ENCODE measurements at regions not wholly inside any gene's neighbourhood (a gene's known extent, or its start where the extent isn't known, plus 50 kb on each side); places are given as distances from the start of the nearest gene placed in this dataset.

DNA sequence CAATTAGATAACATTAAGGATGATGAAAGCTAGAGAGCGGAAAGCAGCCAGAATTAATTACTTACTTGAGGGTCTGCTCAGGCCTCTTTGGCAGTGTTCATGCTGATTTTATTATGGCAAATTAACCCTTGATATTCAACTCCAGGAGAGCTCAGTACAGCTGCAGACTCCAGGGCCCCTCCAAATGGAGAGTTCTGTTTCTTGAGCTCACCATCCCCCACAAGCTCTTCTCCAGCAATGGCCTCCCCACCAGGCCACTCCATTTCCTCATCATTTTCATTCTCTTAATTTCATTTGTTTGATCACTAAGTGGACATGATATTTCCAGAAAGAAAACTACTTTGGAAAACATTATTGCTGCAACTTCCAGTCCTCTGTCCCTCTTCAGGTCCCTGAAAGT is 513.3 kb upstream of the NOX3 start:
- WGBS, 2 donors, result 94 to 95% methylated on average over 1 of the region's 1 CpG
- Histone ChIP-seq H3K36me3 (ENCODE audit: control insufficient read depth in 2 of 2, insufficient read depth in 2 of 2, low read length in 1 of 2) (no peaks in the 10 kb centered on the region), H3K27ac (ENCODE audit: low read depth in 2 of 2, low read length in 1 of 2) (no peak overlapping the region), H3K4me1 (ENCODE audit: control insufficient read depth in 2 of 2, insufficient read depth in 2 of 2, low read length in 1 of 2) (no peaks in the 10 kb centered on the region), H3K9me3 (ENCODE audit: control insufficient read depth in 2 of 2, insufficient read depth in 1 of 2, low read depth in 1 of 2, low read length in 1 of 2) (no peaks in the 10 kb centered on the region), H3K4me3 (ENCODE audit: low read depth in 1 of 2, low read length in 2 of 2) (no peak overlapping the region), H3K27me3 (ENCODE audit: control insufficient read depth in 1 of 2, insufficient read depth in 2 of 2, low read length in 2 of 2) (no peaks in the 10 kb centered on the region)

DNA sequence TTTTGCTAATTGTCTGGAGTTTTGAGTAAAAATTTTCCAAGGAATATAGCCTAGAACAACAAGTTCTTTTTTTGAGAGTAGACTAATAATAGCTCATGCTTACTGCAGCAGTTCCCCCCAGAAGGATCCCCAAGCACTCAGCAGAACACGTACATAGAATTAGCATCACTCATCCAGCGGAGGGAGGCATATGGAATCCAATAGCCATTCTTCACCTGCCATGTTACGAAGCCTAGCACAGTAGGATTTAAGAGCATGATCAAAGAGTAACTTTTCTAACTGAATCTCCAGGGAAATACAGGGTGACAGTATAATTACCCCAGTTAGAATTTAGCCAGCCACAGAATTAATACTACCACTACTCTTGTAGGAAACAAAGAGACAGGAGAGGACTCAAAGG is 511.7 kb upstream of the NOX3 start:
- Histone ChIP-seq H3K4me3 (ENCODE audit: low read depth in 1 of 2, low read length in 2 of 2) (no peak overlapping the region), H3K9me3 (ENCODE audit: control insufficient read depth in 2 of 2, insufficient read depth in 1 of 2, low read depth in 1 of 2, low read length in 1 of 2) (no peaks in the 10 kb centered on the region), H3K4me1 (ENCODE audit: control insufficient read depth in 2 of 2, insufficient read depth in 2 of 2, low read length in 1 of 2) (no peaks in the 10 kb centered on the region), H3K27me3 (ENCODE audit: control insufficient read depth in 1 of 2, insufficient read depth in 2 of 2, low read length in 2 of 2) (no peaks in the 10 kb centered on the region), H3K36me3 (ENCODE audit: control insufficient read depth in 2 of 2, insufficient read depth in 2 of 2, low read length in 1 of 2) (no peaks in the 10 kb centered on the region), H3K27ac (ENCODE audit: low read depth in 2 of 2, low read length in 1 of 2) (no peak overlapping the region)
- WGBS, 2 donors, result 87% methylated on average over 3 of the region's 3 CpGs

DNA sequence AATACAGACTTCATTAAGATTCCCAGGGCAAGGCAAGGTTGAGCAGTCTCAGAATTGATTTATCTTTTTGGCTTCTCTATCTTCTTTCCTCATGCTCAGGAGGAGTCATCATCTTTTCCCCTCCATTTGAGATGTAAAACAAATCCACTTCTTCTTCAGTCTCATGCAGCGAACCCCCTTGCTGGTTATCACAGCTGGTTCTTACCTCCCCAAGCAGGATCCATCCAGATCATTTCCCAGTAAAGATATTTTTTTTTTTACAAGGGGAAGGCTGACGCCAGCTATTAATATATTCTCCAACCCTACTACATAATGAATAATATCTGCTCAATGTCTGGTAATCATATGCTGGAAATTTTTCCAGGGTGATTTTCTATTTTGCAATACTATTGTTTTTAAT is 508.9 kb upstream of the NOX3 start:
- H3K27me3 ChIP-seq (ENCODE audit: control insufficient read depth in 1 of 2, insufficient read depth in 2 of 2, low read length in 2 of 2), result no peaks in the 10 kb centered on the region
- no peak overlapping the region for H3K4me3 ChIP-seq (ENCODE audit: low read depth in 1 of 2, low read length in 2 of 2)
- H3K9me3 ChIP-seq (ENCODE audit: control insufficient read depth in 2 of 2, insufficient read depth in 1 of 2, low read depth in 1 of 2, low read length in 1 of 2), result no peaks in the 10 kb centered on the region
- no peaks in the 10 kb centered on the region for H3K4me1 ChIP-seq (ENCODE audit: control insufficient read depth in 2 of 2, insufficient read depth in 2 of 2, low read length in 1 of 2)
- H3K27ac ChIP-seq (ENCODE audit: low read depth in 2 of 2, low read length in 1 of 2), result no peak overlapping the region
- 86 to 92% methylated on average over 2 of the region's 2 CpGs for WGBS, 2 donors
- H3K36me3 ChIP-seq (ENCODE audit: control insufficient read depth in 2 of 2, insufficient read depth in 2 of 2, low read length in 1 of 2), result no peaks in the 10 kb centered on the region

DNA sequence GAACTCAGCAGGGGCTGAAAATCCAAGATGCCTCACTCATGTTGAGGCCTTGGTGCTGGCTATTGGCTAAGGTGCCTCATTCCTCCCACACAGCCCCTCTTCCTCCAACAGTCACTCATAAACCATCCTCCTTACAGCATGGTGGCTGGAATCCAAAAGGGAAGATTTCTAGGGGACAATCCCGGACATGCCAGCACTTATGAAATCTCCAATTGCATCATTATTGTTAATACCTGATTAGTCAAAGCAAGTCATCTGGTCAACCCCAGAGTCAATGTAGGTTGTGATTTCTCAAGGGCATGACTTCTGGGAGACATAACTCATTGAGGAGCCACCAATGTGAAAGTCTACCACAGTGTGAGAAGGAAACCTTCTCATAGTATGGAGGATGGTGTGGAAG is 506.6 kb upstream of the NOX3 start:
- no peaks in the 10 kb centered on the region for H3K9me3 ChIP-seq (ENCODE audit: control insufficient read depth in 2 of 2, insufficient read depth in 1 of 2, low read depth in 1 of 2, low read length in 1 of 2)
- H3K27me3 ChIP-seq (ENCODE audit: control insufficient read depth in 1 of 2, insufficient read depth in 2 of 2, low read length in 2 of 2), result no peaks in the 10 kb centered on the region
- WGBS, 2 donors, result 66 to 68% methylated on average over 1 of the region's 1 CpG
- H3K4me3 ChIP-seq (ENCODE audit: low read depth in 1 of 2, low read length in 2 of 2), result no peak overlapping the region
- no peak overlapping the region for H3K27ac ChIP-seq (ENCODE audit: low read depth in 2 of 2, low read length in 1 of 2)
- H3K36me3 ChIP-seq (ENCODE audit: control insufficient read depth in 2 of 2, insufficient read depth in 2 of 2, low read length in 1 of 2), result no peaks in the 10 kb centered on the region
- no peaks in the 10 kb centered on the region for H3K4me1 ChIP-seq (ENCODE audit: control insufficient read depth in 2 of 2, insufficient read depth in 2 of 2, low read length in 1 of 2)

DNA sequence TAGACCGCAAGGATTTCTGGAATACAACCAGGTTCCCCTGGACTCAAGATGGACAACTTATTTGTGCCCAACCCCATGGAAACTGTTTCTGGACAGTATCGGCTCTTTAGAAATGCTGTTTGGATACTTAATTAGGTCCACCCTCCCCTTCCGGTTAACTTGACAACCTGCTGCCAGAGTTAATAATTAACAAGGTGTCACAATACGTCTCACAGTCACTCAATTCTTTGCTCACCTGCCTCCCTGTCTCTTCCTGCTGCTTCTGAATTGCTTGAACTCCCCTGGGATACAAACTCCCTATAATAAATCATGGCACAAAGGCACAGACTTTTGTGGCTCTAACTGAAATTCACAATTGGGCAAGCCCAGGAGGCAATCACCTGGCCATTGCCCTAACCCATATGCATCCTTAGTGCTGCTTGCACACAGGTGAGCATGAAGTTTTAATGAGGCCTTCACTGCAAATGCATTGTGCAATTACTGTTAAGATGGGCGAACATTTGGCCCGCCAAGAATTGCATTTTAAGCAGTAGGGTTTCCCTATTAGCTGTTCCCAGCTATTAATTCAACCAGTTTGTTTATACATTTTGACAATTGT is 504.4 kb upstream of the NOX3 start:
- 82 to 92% methylated on average over 6 of the region's 6 CpGs for WGBS, 2 donors
- H3K4me3 ChIP-seq (ENCODE audit: low read depth in 1 of 2, low read length in 2 of 2), result no peak overlapping the region
- no peaks in the 10 kb centered on the region for H3K4me1 ChIP-seq (ENCODE audit: control insufficient read depth in 2 of 2, insufficient read depth in 2 of 2, low read length in 1 of 2)
- H3K27ac ChIP-seq (ENCODE audit: low read depth in 2 of 2, low read length in 1 of 2), result no peak overlapping the region
- no peaks in the 10 kb centered on the region for H3K9me3 ChIP-seq (ENCODE audit: control insufficient read depth in 2 of 2, insufficient read depth in 1 of 2, low read depth in 1 of 2, low read length in 1 of 2)
- H3K36me3 ChIP-seq (ENCODE audit: control insufficient read depth in 2 of 2, insufficient read depth in 2 of 2, low read length in 1 of 2), result no peaks in the 10 kb centered on the region
- no peaks in the 10 kb centered on the region for H3K27me3 ChIP-seq (ENCODE audit: control insufficient read depth in 1 of 2, insufficient read depth in 2 of 2, low read length in 2 of 2)

DNA sequence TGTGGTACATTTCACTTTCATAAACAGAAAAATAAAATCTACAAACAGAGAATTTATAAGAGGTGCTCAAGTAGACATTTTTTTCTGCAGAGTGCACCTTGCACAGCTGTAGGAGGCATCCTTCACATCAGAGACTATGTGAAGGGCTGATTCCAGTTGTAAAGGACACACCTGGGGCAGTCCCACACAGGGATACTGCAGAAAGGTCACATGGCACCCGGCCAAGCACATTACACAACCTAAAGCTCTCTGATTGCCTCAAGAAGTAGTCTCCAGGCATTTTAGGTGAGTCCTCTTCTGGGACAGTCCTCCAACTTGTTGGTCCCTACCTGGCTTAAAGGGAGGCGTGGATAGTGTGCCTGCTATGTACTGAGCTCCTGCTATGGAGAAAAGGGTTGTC is 502.9 kb upstream of the NOX3 start:
- Histone ChIP-seq H3K27ac (ENCODE audit: low read depth in 2 of 2, low read length in 1 of 2) (no peak overlapping the region), H3K9me3 (ENCODE audit: control insufficient read depth in 2 of 2, insufficient read depth in 1 of 2, low read depth in 1 of 2, low read length in 1 of 2) (no peaks in the 10 kb centered on the region), H3K36me3 (ENCODE audit: control insufficient read depth in 2 of 2, insufficient read depth in 2 of 2, low read length in 1 of 2) (no peaks in the 10 kb centered on the region), H3K4me3 (ENCODE audit: low read depth in 1 of 2, low read length in 2 of 2) (no peak overlapping the region), H3K4me1 (ENCODE audit: control insufficient read depth in 2 of 2, insufficient read depth in 2 of 2, low read length in 1 of 2) (no peaks in the 10 kb centered on the region), H3K27me3 (ENCODE audit: control insufficient read depth in 1 of 2, insufficient read depth in 2 of 2, low read length in 2 of 2) (no peaks in the 10 kb centered on the region)
- WGBS, 2 donors, result 62 to 74% methylated on average over 2 of the region's 2 CpGs

DNA sequence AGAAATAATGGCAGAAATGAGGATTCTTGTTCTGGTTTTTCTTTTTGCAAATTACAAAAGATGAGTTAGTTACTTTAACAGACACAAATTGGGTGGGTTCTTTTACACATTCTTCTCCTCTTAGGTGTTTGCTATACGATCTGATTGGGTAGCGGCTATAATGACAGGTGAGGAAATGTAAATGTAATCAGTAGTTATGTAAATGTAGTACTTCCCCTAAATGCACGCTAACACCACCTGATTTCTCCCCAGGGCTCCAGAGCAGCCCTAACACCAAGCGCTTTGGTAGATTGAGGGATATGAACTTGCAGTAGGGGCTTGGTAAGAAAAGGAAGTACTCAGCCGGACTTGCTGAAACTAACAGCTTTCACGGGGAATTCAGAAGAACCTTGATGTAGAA is 499.4 kb upstream of the NOX3 start:
- Histone ChIP-seq H3K36me3 (ENCODE audit: control insufficient read depth in 2 of 2, insufficient read depth in 2 of 2, low read length in 1 of 2) (no peaks in the 10 kb centered on the region), H3K27me3 (ENCODE audit: control insufficient read depth in 1 of 2, insufficient read depth in 2 of 2, low read length in 2 of 2) (no peaks in the 10 kb centered on the region), H3K27ac (ENCODE audit: low read depth in 2 of 2, low read length in 1 of 2) (no peak overlapping the region), H3K9me3 (ENCODE audit: control insufficient read depth in 2 of 2, insufficient read depth in 1 of 2, low read depth in 1 of 2, low read length in 1 of 2) (no peaks in the 10 kb centered on the region), H3K4me3 (ENCODE audit: low read depth in 1 of 2, low read length in 2 of 2) (no peak overlapping the region), H3K4me1 (ENCODE audit: control insufficient read depth in 2 of 2, insufficient read depth in 2 of 2, low read length in 1 of 2) (no peaks in the 10 kb centered on the region)
- 80% methylated on average over 6 of the region's 6 CpGs for WGBS, 2 donors

DNA sequence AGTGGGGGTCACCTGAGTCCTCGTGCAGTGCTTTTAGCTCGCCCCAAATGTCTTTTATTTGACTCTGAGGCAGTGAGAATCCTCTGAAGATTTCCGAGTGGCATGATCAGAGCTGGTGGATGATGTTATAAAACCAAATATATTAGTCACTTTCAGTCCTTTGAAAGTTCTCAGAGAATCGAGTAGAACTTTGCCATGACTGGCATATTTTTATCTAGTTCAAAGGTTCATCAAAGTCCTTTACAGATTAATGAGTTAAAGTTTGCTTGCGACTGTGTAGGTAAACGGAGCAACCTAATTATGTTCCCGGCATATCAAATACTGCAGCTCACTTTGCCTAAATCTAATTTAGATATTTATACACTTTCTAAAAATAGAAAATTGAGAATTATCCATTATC is 498.5 kb upstream of the NOX3 start:
- Histone ChIP-seq H3K4me3 (ENCODE audit: low read depth in 1 of 2, low read length in 2 of 2) (no peak overlapping the region), H3K36me3 (ENCODE audit: control insufficient read depth in 2 of 2, insufficient read depth in 2 of 2, low read length in 1 of 2) (no peaks in the 10 kb centered on the region), H3K4me1 (ENCODE audit: control insufficient read depth in 2 of 2, insufficient read depth in 2 of 2, low read length in 1 of 2) (no peaks in the 10 kb centered on the region), H3K27me3 (ENCODE audit: control insufficient read depth in 1 of 2, insufficient read depth in 2 of 2, low read length in 2 of 2) (no peaks in the 10 kb centered on the region), H3K27ac (ENCODE audit: low read depth in 2 of 2, low read length in 1 of 2) (no peak overlapping the region), H3K9me3 (ENCODE audit: control insufficient read depth in 2 of 2, insufficient read depth in 1 of 2, low read depth in 1 of 2, low read length in 1 of 2) (no peaks in the 10 kb centered on the region)
- 79 to 84% methylated on average over 7 of the region's 7 CpGs for WGBS, 2 donors

DNA sequence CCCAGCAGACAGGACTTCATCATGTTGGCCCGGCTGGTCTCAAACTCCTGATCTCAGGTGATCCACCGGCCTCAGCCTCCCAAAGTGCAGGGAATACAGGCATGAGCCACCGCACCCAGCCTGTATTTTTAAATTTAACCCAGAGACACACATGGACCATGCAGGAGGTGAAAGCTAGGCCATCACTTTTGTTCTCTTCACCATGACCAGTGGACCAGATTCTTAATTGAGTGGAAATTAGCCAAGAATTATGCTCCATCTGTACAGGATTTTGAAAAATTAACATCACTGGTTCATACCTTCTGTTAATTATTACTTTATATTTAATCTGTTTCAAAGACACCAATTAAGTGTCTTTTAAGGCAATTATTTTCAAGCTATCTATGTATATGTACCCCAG is 493.6 kb upstream of the NOX3 start:
- Histone ChIP-seq H3K27ac (ENCODE audit: low read depth in 2 of 2, low read length in 1 of 2) (no peak overlapping the region), H3K36me3 (ENCODE audit: control insufficient read depth in 2 of 2, insufficient read depth in 2 of 2, low read length in 1 of 2) (no peaks in the 10 kb centered on the region), H3K4me3 (ENCODE audit: low read depth in 1 of 2, low read length in 2 of 2) (no peak overlapping the region), H3K4me1 (ENCODE audit: control insufficient read depth in 2 of 2, insufficient read depth in 2 of 2, low read length in 1 of 2) (no peaks in the 10 kb centered on the region), H3K27me3 (ENCODE audit: control insufficient read depth in 1 of 2, insufficient read depth in 2 of 2, low read length in 2 of 2) (no peaks in the 10 kb centered on the region), H3K9me3 (ENCODE audit: control insufficient read depth in 2 of 2, insufficient read depth in 1 of 2, low read depth in 1 of 2, low read length in 1 of 2) (peaks cover 8 to 14% of the 10 kb centered on the region in 2 donors)
- WGBS, 2 donors, result 92 to 96% methylated on average over 3 of the region's 3 CpGs

DNA sequence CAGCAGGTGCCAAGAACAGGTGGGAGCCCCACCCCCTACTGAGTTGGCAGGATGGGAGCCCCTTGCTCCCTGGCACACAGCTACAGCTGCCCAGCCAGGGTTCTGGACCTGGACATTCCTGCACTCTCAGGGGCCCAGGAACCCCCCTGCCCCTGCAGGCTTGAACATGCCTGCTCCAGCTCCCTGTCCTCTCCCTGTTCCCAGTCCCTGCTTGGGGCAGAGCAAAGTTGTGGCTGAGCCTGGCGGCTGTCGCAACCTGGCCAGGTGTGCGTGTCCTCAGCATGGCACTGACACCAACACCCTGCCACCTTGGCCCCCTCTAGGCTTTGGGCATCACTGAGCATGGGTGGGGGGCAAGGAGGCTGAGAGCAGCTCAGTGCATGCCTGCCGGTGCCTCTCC is 491.2 kb upstream of the NOX3 start:
- Histone ChIP-seq H3K27me3 (ENCODE audit: control insufficient read depth in 1 of 2, insufficient read depth in 2 of 2, low read length in 2 of 2) (no peaks in the 10 kb centered on the region), H3K27ac (ENCODE audit: low read depth in 2 of 2, low read length in 1 of 2) (no peak overlapping the region), H3K36me3 (ENCODE audit: control insufficient read depth in 2 of 2, insufficient read depth in 2 of 2, low read length in 1 of 2) (no peaks in the 10 kb centered on the region), H3K4me1 (ENCODE audit: control insufficient read depth in 2 of 2, insufficient read depth in 2 of 2, low read length in 1 of 2) (no peaks in the 10 kb centered on the region), H3K9me3 (ENCODE audit: control insufficient read depth in 2 of 2, insufficient read depth in 1 of 2, low read depth in 1 of 2, low read length in 1 of 2) (peaks cover 8 to 14% of the 10 kb centered on the region in 2 donors), H3K4me3 (ENCODE audit: low read depth in 1 of 2, low read length in 2 of 2) (no peak overlapping the region)
- WGBS, 2 donors, result 97 to 100% methylated on average over 4 of the region's 4 CpGs
